Coronary artery (tissue), 2 donors: ENCODE measurements at regions not wholly inside any gene's neighbourhood (a gene's known extent, or its start where the extent isn't known, plus 50 kb on each side); places are given as distances from the start of the nearest gene placed in this dataset.

Experiments used
- DNase-seq: peaks from one replicate; pipeline ENCODE4 v3.0.0-alpha.2; 2017; ENCODE audit warnings: low spot score
- H3K27ac ChIP-seq, 2 donors: fragments of 200-600 bp; sonication (generic); one replicate each; pipeline ENCODE4 v1.5.1; 2016 to 2019
- H3K4me3 ChIP-seq: fragments of 200-600 bp; sonication (generic); 2 replicates; pipeline ENCODE4 v1.5.1; 2016; ENCODE audit warnings: mild to moderate bottlenecking, moderate library complexity
- CTCF ChIP-seq: fragments of 200-600 bp; sonication (generic); IDR thresholded peaks from one replicate; pipeline ENCODE4 v1.5.1; 2019; ENCODE audit warnings: antibody characterized with exemption

GRCh38 chr1:81605023-81605422, 195.7 kb upstream of the ADGRL2 start:
- no peak overlapping the region for H3K4me3 ChIP-seq
- DNase-seq: no peak
- H3K27ac ChIP-seq: no peak overlapping the region
- TF ChIP-seq CTCF: no peak

GRCh38 chr1:81600878-81601622, 199.7 kb upstream of the ADGRL2 start:
- H3K27ac ChIP-seq: no peak overlapping the region
- TF ChIP-seq CTCF: no peak
- no peak for DNase-seq
- no peak overlapping the region for H3K4me3 ChIP-seq

GRCh38 chr1:81600363-81600762, 200.4 kb upstream of the ADGRL2 start:
- no peak for TF ChIP-seq CTCF
- H3K27ac ChIP-seq: no peak overlapping the region
- no peak for DNase-seq

GRCh38 chr1:81598623-81599022, 202.1 kb upstream of the ADGRL2 start:
- no peak for DNase-seq
- no peak overlapping the region for H3K27ac ChIP-seq
- no peak for TF ChIP-seq CTCF
- H3K4me3 ChIP-seq: no peak overlapping the region

More at GRCh38 chr1:81600363-81600762, 200.4 kb upstream of the ADGRL2 start:
- H3K4me3 ChIP-seq: no peak overlapping the region

GRCh38 chr1:81597720-81598426, 202.9 kb upstream of the ADGRL2 start:
- Histone ChIP-seq H3K4me3 (no peak overlapping the region), H3K27ac (no peak overlapping the region)
- no peak for TF ChIP-seq CTCF
- DNase-seq: no peak

GRCh38 chr1:81596341-81596740, 204.4 kb upstream of the ADGRL2 start:
- no peak for TF ChIP-seq CTCF
- no peak for DNase-seq
- Histone ChIP-seq H3K4me3 (no peak overlapping the region), H3K27ac (no peak overlapping the region)

- H3K27ac ChIP-seq: no peak overlapping the region
- no peak for DNase-seq
- no peak for TF ChIP-seq CTCF
Measured at GRCh38 chr1:81594206-81594605, 206.5 kb upstream of the ADGRL2 start.

More at GRCh38 chr1:81594206-81594605, 206.5 kb upstream of the ADGRL2 start:
- no peak overlapping the region for H3K4me3 ChIP-seq
